RWPE1 (cell line): ENCODE measurements at regions not wholly inside any gene's neighbourhood (a gene's known extent, or its start where the extent isn't known, plus 50 kb on each side); places are given as distances from the start of the nearest gene placed in this dataset.
A peak's percentile ranks its signal among the peaks of the same experiment; 100 is the strongest.
"Not testable (repeated sequence)": the region's sequence is repeated elsewhere in the genome, so short reads cannot be mapped to it uniquely, and the experiment has no call there.

Experiments
- CTCF ChIA-PET: fragments of 350-600 bp; sonication (Branson Sonifier 250); formaldehyde crosslinking; extraction: SDS; loops from one replicate; lab custom pipeline; 2021; lab: Yijun Ruan, JAX
- POLR2A ChIA-PET: fragments of 400-600 bp; formaldehyde crosslinking; extraction: SDS; loops from one replicate; lab custom pipeline; 2020; ENCODE audit warnings: antibody characterized with exemption; ENCODE audit not compliant: low non-redundant PET; lab: Yijun Ruan, JAX
- DNase-seq: peaks from one replicate; pipeline ENCODE4 v3.0.0; 2012; ENCODE audit warnings: low spot score
- H3K27ac ChIP-seq: fragments of 450-650 bp; 2 replicates; pipeline ENCODE4 v1.5.1; 2017
- TF ChIP-seq, protein P1 (sequence below): fragments of 450-650 bp; conservative IDR thresholded peaks from 2 replicates; pipeline ENCODE4 v1.5.1; 2017; ENCODE audit warnings: low read depth, mild to moderate bottlenecking

DNA sequence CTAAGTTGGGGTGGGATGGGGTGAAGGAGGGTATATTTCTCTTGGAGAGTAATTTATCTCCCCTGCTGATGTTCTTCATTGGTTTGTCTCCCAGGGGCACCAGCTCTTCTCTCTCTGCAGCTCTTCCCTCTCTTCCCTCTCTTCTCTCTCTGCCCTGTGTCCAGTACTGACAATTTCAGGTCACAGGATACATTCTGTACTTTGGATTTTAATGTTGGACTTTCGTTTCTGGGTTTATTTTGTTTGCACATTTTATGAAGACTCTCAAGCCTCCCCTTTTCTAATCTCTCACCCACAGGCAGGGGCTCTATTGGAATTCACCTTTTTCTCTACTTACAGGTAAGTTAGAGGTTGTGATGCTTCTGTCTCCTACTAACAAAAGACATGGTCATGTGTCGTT is 165.5 kb downstream of the CPEB2 start:
- ChIA-PET POLR2A (no interaction called here), CTCF (no interaction called here)
- TF ChIP-seq, protein P1, sequence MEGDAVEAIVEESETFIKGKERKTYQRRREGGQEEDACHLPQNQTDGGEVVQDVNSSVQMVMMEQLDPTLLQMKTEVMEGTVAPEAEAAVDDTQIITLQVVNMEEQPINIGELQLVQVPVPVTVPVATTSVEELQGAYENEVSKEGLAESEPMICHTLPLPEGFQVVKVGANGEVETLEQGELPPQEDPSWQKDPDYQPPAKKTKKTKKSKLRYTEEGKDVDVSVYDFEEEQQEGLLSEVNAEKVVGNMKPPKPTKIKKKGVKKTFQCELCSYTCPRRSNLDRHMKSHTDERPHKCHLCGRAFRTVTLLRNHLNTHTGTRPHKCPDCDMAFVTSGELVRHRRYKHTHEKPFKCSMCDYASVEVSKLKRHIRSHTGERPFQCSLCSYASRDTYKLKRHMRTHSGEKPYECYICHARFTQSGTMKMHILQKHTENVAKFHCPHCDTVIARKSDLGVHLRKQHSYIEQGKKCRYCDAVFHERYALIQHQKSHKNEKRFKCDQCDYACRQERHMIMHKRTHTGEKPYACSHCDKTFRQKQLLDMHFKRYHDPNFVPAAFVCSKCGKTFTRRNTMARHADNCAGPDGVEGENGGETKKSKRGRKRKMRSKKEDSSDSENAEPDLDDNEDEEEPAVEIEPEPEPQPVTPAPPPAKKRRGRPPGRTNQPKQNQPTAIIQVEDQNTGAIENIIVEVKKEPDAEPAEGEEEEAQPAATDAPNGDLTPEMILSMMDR = no peak
- DNase-seq = no peak
- H3K27ac ChIP-seq = no peak overlapping the region

DNA sequence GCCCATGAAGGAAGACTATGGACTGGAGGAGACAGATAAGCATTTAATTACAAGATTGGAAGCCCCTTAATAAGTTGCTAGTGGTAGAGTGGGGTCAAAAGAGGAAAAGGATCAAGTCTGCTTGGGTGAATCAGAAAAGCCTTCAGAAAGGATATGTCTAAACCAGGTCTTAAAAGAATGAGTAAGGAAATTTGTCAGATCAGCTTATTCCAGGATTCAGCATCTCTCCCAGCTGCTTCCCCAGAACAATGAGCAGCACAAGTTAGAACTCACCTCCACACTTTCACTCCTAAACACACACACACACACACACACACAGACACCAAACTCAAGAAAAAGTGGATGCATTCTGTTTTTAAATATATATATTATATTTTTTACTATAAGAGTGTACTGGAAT is 166.5 kb downstream of the CPEB2 start:
- H3K27ac ChIP-seq = no peak overlapping the region
- DNase-seq = no peak
- ChIA-PET CTCF (no interaction called here), POLR2A (no interaction called here)
- TF ChIP-seq, protein P1 = no peak

DNA sequence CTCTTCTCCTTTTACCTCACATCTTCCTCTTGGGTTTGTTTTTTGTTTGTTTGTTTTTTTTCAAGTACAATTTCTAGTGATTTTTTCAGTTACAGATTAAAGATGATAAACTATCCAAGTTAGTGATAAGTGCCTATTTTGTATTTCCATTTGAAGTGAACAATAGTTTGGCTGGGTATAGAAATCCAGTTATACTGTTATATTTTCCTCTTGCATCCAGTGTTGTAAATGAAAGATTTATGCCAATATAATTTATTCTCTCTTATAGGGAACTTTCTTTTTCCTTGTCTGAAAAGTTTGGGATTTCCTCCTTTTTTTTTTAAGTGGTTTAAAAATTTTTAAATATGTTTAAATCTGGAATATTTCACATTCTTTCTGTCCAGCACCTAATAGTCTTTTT is 169.4 kb downstream of the CPEB2 start:
- no peak for DNase-seq
- TF ChIP-seq, protein P1 = no peak
- POLR2A ChIA-PET = no interaction called here
- CTCF ChIA-PET = interaction anchor here (0.5 kb wide), 1 partner anchor 1861 kb away, joined by 3 read pairs; no protein-coding TSS in a partner anchor
- no peak overlapping the region for H3K27ac ChIP-seq

DNA sequence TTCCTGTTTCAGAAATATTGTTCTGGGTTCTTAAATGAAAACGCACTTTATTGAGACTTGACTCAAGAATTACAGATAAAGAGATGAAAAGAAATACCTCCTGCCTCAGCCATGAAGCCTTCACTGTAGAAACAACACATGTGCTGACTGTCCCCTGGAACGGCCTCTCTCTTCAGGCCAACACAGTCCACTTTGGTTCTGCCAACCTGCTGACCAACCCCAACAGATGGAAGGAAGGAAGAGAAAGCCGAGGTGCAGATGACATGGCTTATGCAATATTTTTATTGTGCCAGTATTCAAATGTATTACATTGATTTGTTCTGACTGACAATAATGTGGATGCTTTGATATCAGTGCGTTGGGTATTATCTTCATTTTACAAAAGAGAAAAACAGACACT is 171.0 kb downstream of the CPEB2 start:
- no peak for DNase-seq
- no peak overlapping the region for H3K27ac ChIP-seq
- TF ChIP-seq, protein P1 = no peak
- CTCF ChIA-PET = interaction anchor here (0.6 to 0.7 kb wide), 2 partner anchors 225 to 1519 kb away, joined by 4 read pairs; no protein-coding TSS in a partner anchor
- POLR2A ChIA-PET = no interaction called here

DNA sequence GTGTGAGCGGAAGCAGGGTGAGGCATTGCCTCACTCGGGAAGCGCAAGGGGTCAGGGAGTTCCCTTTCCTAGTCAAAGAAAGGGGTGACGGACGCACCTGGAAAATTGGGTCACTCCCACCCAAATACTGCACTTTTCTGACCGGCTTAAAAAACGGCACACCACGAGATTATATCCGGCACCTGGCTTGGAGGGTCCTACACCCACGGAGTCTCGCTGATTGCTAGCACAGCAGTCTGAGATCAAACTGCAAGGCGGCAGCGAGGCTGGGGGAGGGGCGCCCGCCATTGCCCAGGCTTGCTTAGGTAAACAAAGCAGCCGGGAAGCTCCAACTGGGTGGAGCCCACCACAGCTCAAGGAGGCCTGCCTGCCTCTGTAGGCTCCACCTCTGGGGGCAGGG is 171.9 kb downstream of the CPEB2 start:
- H3K27ac ChIP-seq, CTCF ChIA-PET, DNase-seq, POLR2A ChIA-PET: not testable (repeated sequence)

DNA sequence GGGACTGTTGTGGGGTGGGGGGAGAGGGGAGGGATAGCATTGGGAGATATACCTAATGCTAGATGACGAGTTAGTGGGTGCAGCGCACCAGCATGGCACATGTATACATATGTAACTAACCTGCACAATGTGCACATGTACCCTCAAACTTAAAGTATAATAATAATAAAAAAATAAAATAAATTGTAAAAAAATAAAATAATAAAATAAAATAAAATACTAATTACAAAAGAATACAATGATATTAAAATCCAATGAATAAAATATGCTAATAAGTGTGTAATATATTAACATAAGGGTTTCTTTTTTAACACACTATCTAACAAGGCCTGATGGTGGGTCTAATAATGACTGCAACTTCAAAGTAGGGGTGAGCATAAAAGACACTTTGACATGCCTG is 177.6 kb downstream of the CPEB2 start:
- POLR2A ChIA-PET, CTCF ChIA-PET, H3K27ac ChIP-seq, DNase-seq: not testable (repeated sequence)

DNA sequence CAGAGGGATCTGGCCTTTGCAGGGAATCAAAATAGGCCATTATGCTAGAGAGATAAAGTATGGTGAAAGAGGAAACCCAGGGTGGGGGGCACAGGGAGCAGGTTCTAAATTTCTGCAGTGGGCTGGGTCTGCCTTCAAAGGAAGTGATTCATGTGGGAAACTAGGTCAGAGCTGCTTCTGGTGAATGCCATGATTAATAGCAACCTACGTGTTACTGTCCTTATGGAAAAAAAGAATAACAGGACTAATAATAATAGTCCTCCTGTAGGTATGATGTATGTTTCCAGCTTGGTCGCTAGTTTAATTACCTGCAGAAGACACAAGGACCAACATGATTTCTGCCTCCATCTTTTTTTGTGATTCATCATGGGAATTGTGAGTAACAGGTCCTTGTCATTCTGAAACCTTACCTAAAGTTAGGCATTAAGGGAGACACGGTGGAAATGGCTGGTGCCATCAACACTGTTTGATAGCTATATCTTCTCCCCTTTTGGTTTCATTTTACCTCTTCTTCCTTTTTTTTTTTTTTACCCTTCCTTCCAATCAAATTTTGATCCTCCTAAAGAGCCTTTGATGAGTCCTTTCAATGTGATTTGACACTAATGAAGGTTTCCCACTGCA is 180.4 kb downstream of the CPEB2 start:
- ChIA-PET POLR2A (no interaction called here), CTCF (interaction anchor here (0.7 kb wide), 1 partner anchor 964 kb away, joined by 4 read pairs; no protein-coding TSS in a partner anchor)
- no peak overlapping the region for H3K27ac ChIP-seq
- TF ChIP-seq, protein P1 = no peak
- DNase-seq = peak; percentile 30
